Prostate gland (tissue), 2 donors: ENCODE measurements at regions not wholly inside any gene's neighbourhood (a gene's known extent, or its start where the extent isn't known, plus 50 kb on each side); places are given as distances from the start of the nearest gene placed in this dataset.

Experiments
- POLR2A ChIP-seq: fragments of 450-650 bp; IDR thresholded peaks from one replicate; pipeline ENCODE4 v1.6.1; 2016; ENCODE audit warnings: antibody characterized with exemption, mild to moderate bottlenecking
- TF ChIP-seq, protein P1 (sequence below), 4 experiments: fragments of 200-600 bp in 2 of 4; fragments of 450-650 bp in 2 of 4; sonication (generic) in 2 of 4; IDR thresholded peaks; 1 replicate in 3 of 4; 2 replicates in 1 of 4; pipeline ENCODE4 v1.5.1; 2016 to 2019; ENCODE audit warnings: antibody characterized with exemption in 4 of 4, mild to moderate bottlenecking in 2 of 4, moderate library complexity in 2 of 4

DNA sequence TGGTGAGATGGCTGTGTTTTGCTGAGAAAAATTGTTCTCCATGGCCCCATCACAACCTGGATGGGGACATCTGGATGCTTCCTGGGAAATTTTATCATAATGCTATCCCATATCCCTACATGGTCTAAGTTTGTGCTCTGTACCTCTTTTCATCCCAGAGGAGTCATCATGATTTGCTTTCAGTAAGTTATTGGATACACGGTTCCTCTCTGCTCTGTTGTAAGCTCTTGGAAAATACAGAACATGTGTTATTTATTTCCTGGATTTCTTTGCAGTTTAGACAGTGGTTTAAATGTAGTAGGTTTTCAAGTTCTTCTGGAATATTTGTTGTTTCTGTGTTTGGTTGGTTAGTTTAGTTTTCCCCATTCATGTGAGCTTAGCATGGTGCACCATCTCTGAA is 129.2 kb upstream of the ECI2 start:
- TF ChIP-seq POLR2A: no peak
- TF ChIP-seq, protein P1, sequence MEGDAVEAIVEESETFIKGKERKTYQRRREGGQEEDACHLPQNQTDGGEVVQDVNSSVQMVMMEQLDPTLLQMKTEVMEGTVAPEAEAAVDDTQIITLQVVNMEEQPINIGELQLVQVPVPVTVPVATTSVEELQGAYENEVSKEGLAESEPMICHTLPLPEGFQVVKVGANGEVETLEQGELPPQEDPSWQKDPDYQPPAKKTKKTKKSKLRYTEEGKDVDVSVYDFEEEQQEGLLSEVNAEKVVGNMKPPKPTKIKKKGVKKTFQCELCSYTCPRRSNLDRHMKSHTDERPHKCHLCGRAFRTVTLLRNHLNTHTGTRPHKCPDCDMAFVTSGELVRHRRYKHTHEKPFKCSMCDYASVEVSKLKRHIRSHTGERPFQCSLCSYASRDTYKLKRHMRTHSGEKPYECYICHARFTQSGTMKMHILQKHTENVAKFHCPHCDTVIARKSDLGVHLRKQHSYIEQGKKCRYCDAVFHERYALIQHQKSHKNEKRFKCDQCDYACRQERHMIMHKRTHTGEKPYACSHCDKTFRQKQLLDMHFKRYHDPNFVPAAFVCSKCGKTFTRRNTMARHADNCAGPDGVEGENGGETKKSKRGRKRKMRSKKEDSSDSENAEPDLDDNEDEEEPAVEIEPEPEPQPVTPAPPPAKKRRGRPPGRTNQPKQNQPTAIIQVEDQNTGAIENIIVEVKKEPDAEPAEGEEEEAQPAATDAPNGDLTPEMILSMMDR (IDR thresholded peaks at IDR 0.05): no peak
